ENCODE measurements at regions not wholly inside any gene's neighbourhood (a gene's known extent, or its start where the extent isn't known, plus 50 kb on each side); places are given as distances from the start of the nearest gene placed in this dataset.

- no peaks in the 10 kb centered on the region for H3K36me3 ChIP-seq (ENCODE audit: control insufficient read depth, insufficient read depth, low read length)
- no peaks in the 10 kb centered on the region for H3K27me3 ChIP-seq (ENCODE audit: control insufficient read depth, insufficient read depth, low read length)
- no peak overlapping the region for H3K4me3 ChIP-seq (ENCODE audit: low read depth, low read length)
- no peak for DNase-seq (ENCODE audit: low read depth)
- no peak for TF ChIP-seq CTCF (IDR thresholded peaks at IDR 0.05; ENCODE audit: insufficient read depth, low read length, poor library complexity, severe bottlenecking)
Observed at GRCh38 chr9:80948066-80948465, 741.3 kb downstream of the TLE1 start.

GRCh38 chr9:80946496-80947170 lies 742.7 kb downstream of the TLE1 start:
- DNase-seq (ENCODE audit: low read depth), result no peak
- Histone ChIP-seq H3K36me3 (ENCODE audit: control insufficient read depth, insufficient read depth, low read length) (no peaks in the 10 kb centered on the region), H3K27me3 (ENCODE audit: control insufficient read depth, insufficient read depth, low read length) (no peaks in the 10 kb centered on the region), H3K4me3 (ENCODE audit: low read depth, low read length) (no peak overlapping the region)
- no peak for TF ChIP-seq CTCF (IDR thresholded peaks at IDR 0.05; ENCODE audit: insufficient read depth, low read length, poor library complexity, severe bottlenecking)

- DNase-seq (ENCODE audit: low read depth), result no peak
- Histone ChIP-seq H3K4me3 (ENCODE audit: low read depth, low read length) (no peak overlapping the region), H3K27me3 (ENCODE audit: control insufficient read depth, insufficient read depth, low read length) (no peaks in the 10 kb centered on the region), H3K36me3 (ENCODE audit: control insufficient read depth, insufficient read depth, low read length) (no peaks in the 10 kb centered on the region)
- no peak for TF ChIP-seq CTCF (IDR thresholded peaks at IDR 0.05; ENCODE audit: insufficient read depth, low read length, poor library complexity, severe bottlenecking)
Observed at GRCh38 chr9:80945436-80945835, 743.9 kb downstream of the TLE1 start.

- no peak for DNase-seq (ENCODE audit: low read depth)
- TF ChIP-seq CTCF (IDR thresholded peaks at IDR 0.05; ENCODE audit: insufficient read depth, low read length, poor library complexity, severe bottlenecking), result no peak
- Histone ChIP-seq H3K36me3 (ENCODE audit: control insufficient read depth, insufficient read depth, low read length) (no peaks in the 10 kb centered on the region), H3K4me3 (ENCODE audit: low read depth, low read length) (no peak overlapping the region), H3K27me3 (ENCODE audit: control insufficient read depth, insufficient read depth, low read length) (no peaks in the 10 kb centered on the region)
Observed at GRCh38 chr9:80937645-80938044, 751.7 kb downstream of the TLE1 start.

- TF ChIP-seq CTCF (IDR thresholded peaks at IDR 0.05; ENCODE audit: insufficient read depth, low read length, poor library complexity, severe bottlenecking), result no peak
- Histone ChIP-seq H3K27me3 (ENCODE audit: control insufficient read depth, insufficient read depth, low read length) (no peaks in the 10 kb centered on the region), H3K36me3 (ENCODE audit: control insufficient read depth, insufficient read depth, low read length) (no peaks in the 10 kb centered on the region), H3K4me3 (ENCODE audit: low read depth, low read length) (no peak overlapping the region)
- DNase-seq (ENCODE audit: low read depth), result no peak
Observed at GRCh38 chr9:80934095-80934494, 755.3 kb downstream of the TLE1 start.

Measured in kidney epithelial cell (primary cell).